Activated T-cell treated with anti-CD3 and anti-CD28 coated beads, Interleukin-2, amount 50 U/mL, for 4 hours (primary cell): ENCODE measurements at regions not wholly inside any gene's neighbourhood (a gene's known extent, or its start where the extent isn't known, plus 50 kb on each side); places are given as distances from the start of the nearest gene placed in this dataset.

Experiments
- ATAC-seq, 2 donors: fragments of 200-7000 bp; cut with Tn5 transposase; one replicate each; pipeline ENCODE4 v1.10.0; 2021
- DNase-seq: peaks from one replicate; pipeline ENCODE4 v3.0.0-alpha.2; 2020
- H3K27me3 Mint-ChIP-seq: one replicate; pipeline ENCODE4 v1.8.0; 2021; ENCODE audit warnings: low read depth, mixed read lengths
- H3K36me3 Mint-ChIP-seq: one replicate; pipeline ENCODE4 v1.8.0; 2022; ENCODE audit warnings: mixed read lengths; ENCODE audit not compliant: insufficient read depth
- H3K4me1 Mint-ChIP-seq: one replicate; pipeline ENCODE4 v1.8.0; 2021; ENCODE audit warnings: low read depth, mixed read lengths
- H3K4me3 Mint-ChIP-seq: one replicate; pipeline ENCODE4 v1.8.0; 2021; ENCODE audit warnings: mild to moderate bottlenecking, moderate library complexity, mixed read lengths
- H3K9me3 Mint-ChIP-seq: one replicate; pipeline ENCODE4 v1.8.0; 2021; ENCODE audit warnings: mixed read lengths

GRCh38 chr14:101233808-101234207 is 327.5 kb upstream of the DIO3 start:
- Mint-ChIP-seq H3K9me3 (no peaks in the 10 kb centered on the region), H3K4me1 (no peaks in the 10 kb centered on the region), H3K4me3 (no peak overlapping the region), H3K36me3 (no peaks in the 10 kb centered on the region), H3K27me3 (peaks cover 7% of the 10 kb centered on the region)
- ATAC-seq (no peak), DNase-seq (no peak)

GRCh38 chr14:101234244-101234937 is 326.9 kb upstream of the DIO3 start:
- peaks cover 7% of the 10 kb centered on the region for H3K27me3 Mint-ChIP-seq
- H3K4me1 Mint-ChIP-seq, result no peaks in the 10 kb centered on the region
- no peak for ATAC-seq

GRCh38 chr14:101234999-101235334 is 326.3 kb upstream of the DIO3 start:
- no peak overlapping the region for H3K4me3 Mint-ChIP-seq
- H3K27me3 Mint-ChIP-seq, result peaks cover 9% of the 10 kb centered on the region
- ATAC-seq (no peak), DNase-seq (no peak)
- no peaks in the 10 kb centered on the region for H3K9me3 Mint-ChIP-seq
- no peaks in the 10 kb centered on the region for H3K4me1 Mint-ChIP-seq
- H3K36me3 Mint-ChIP-seq, result no peaks in the 10 kb centered on the region

More at GRCh38 chr14:101234244-101234937, 326.9 kb upstream of the DIO3 start:
- H3K36me3 Mint-ChIP-seq, result no peaks in the 10 kb centered on the region
- H3K9me3 Mint-ChIP-seq, result no peaks in the 10 kb centered on the region
- DNase-seq, result no peak
- H3K4me3 Mint-ChIP-seq, result no peak overlapping the region

GRCh38 chr14:101235335-101236103 is 325.8 kb upstream of the DIO3 start:
- no peak overlapping the region for H3K4me3 Mint-ChIP-seq
- H3K9me3 Mint-ChIP-seq, result no peaks in the 10 kb centered on the region
- DNase-seq (no peak), ATAC-seq (peak in 1 of 2 donors; percentile 41)
- H3K36me3 Mint-ChIP-seq, result no peaks in the 10 kb centered on the region
- H3K4me1 Mint-ChIP-seq, result no peaks in the 10 kb centered on the region
- H3K27me3 Mint-ChIP-seq, result peaks cover 10% of the 10 kb centered on the region

- Mint-ChIP-seq H3K4me3 (no peak overlapping the region), H3K27me3 (peaks cover 17% of the 10 kb centered on the region), H3K9me3 (peaks cover 4% of the 10 kb centered on the region), H3K4me1 (no peaks in the 10 kb centered on the region), H3K36me3 (no peaks in the 10 kb centered on the region)
- DNase-seq (no peak), ATAC-seq (no peak)
These were observed 324.6 kb upstream of the DIO3 start for GRCh38 chr14:101236496-101237251.

DNA sequence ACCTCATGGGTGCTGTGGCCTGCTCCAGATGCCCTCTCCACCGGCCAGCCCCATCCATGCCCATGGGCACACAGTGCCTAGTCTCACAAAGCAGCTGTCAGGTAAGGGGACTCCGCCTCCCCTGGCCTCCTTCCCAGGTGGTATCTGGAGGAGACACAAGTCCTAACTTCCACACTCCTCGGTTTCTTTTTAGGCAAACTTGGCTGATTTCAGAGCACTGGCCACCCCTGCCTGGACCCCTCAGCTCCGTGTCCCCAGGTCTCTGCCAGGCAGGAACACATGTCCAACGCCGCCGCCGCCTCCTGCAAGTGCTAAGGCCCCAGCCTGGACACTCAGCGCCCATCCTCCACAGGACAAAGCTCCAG is 324.1 kb upstream of the DIO3 start:
- Mint-ChIP-seq H3K9me3 (peaks cover 4% of the 10 kb centered on the region), H3K4me3 (no peak overlapping the region)

DNA sequence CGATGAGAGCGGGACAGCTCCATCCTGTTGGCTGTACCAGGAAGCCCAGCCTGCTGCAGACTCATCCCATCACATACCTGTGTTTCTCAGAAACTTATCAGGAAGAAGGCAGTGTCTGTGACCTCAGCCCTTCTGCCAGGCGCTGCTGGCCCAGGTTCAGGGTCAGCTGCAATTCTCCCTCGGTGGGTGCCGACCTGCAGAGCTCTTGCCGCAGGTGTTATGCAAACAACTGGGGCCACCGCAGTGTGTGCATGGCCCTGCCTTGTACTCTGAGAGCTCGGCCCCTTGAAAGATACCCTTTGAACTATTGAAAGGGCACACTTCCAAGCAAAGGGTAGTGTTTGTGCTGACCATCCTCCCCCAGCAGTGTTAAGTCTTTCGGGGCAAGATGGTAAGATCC is 322.2 kb upstream of the DIO3 start:
- Mint-ChIP-seq H3K9me3 (peaks cover 4% of the 10 kb centered on the region), H3K27me3 (peaks cover 24% of the 10 kb centered on the region), H3K4me1 (no peaks in the 10 kb centered on the region), H3K4me3 (no peak overlapping the region), H3K36me3 (no peaks in the 10 kb centered on the region)
- ATAC-seq (no peak), DNase-seq (no peak)

More for the DNA sequence above, 324.1 kb upstream of the DIO3 start:
- H3K4me1 Mint-ChIP-seq, result no peaks in the 10 kb centered on the region
- DNase-seq (no peak), ATAC-seq (no peak)
- H3K27me3 Mint-ChIP-seq, result peaks cover 17% of the 10 kb centered on the region
- no peaks in the 10 kb centered on the region for H3K36me3 Mint-ChIP-seq

DNA sequence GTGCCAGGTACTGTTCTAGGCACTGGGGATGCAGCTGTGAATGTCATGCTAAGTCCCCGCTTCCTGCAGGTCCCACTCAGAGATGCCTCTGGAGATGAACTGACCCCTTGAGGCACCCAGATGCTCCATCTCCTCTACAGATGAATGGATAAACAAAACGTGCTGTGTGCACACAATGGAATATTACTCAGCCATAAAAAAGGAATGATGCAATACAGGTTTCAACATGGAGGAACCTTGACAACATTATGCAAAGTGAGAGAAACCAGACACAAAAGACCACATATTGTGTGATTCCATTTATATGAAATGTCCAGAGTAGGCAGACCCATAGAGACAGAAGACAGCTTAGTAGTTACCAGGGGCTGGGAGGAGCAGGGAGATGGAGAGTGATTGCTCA is 320.1 kb upstream of the DIO3 start:
- Mint-ChIP-seq H3K4me3 (no peak overlapping the region), H3K9me3 (peaks cover 4% of the 10 kb centered on the region), H3K36me3 (no peaks in the 10 kb centered on the region), H3K4me1 (no peaks in the 10 kb centered on the region), H3K27me3 (peaks cover 24% of the 10 kb centered on the region)
- no peak for DNase-seq
- ATAC-seq, result no peak

DNA sequence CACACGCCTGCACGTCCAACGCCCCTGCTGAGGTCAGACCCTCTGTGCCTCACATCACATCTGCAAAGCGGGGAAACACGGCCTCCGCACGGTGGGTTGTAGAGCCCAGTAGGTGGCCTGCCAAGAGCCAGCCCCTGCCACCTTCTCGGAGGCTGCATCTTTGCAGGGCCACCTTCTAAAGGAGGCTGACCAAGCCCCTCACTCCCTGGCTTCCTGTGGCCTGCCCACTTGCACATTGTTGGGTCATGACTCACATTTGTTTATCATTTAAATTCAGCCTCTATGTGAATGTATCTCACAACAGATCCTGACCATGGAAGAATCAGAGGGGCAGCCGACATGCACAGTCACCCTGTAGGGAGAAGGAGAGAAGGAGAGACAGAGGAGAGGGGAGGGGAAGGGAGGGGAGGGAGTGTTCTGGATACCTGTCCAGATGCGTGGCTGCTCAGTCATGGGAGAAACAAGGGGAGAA is 319.5 kb upstream of the DIO3 start:
- H3K4me1 Mint-ChIP-seq, result no peaks in the 10 kb centered on the region
- DNase-seq (no peak), ATAC-seq (no peak)
- peaks cover 21% of the 10 kb centered on the region for H3K27me3 Mint-ChIP-seq
- H3K9me3 Mint-ChIP-seq, result peaks cover 4% of the 10 kb centered on the region
- no peak overlapping the region for H3K4me3 Mint-ChIP-seq
- H3K36me3 Mint-ChIP-seq, result no peaks in the 10 kb centered on the region

GRCh38 chr14:101242442-101243385 is 318.6 kb upstream of the DIO3 start:
- ATAC-seq, result no peak
- Mint-ChIP-seq H3K9me3 (peaks cover 4% of the 10 kb centered on the region), H3K4me1 (no peaks in the 10 kb centered on the region), H3K36me3 (no peaks in the 10 kb centered on the region), H3K27me3 (peaks cover 19% of the 10 kb centered on the region), H3K4me3 (no peak overlapping the region)
- DNase-seq, result no peak

GRCh38 chr14:101243587-101244338 is 317.5 kb upstream of the DIO3 start:
- H3K9me3 Mint-ChIP-seq, result peaks cover 4% of the 10 kb centered on the region
- no peaks in the 10 kb centered on the region for H3K4me1 Mint-ChIP-seq
- DNase-seq (no peak), ATAC-seq (no peak)
- no peak overlapping the region for H3K4me3 Mint-ChIP-seq
- peaks cover 18% of the 10 kb centered on the region for H3K27me3 Mint-ChIP-seq
- H3K36me3 Mint-ChIP-seq, result no peaks in the 10 kb centered on the region

DNA sequence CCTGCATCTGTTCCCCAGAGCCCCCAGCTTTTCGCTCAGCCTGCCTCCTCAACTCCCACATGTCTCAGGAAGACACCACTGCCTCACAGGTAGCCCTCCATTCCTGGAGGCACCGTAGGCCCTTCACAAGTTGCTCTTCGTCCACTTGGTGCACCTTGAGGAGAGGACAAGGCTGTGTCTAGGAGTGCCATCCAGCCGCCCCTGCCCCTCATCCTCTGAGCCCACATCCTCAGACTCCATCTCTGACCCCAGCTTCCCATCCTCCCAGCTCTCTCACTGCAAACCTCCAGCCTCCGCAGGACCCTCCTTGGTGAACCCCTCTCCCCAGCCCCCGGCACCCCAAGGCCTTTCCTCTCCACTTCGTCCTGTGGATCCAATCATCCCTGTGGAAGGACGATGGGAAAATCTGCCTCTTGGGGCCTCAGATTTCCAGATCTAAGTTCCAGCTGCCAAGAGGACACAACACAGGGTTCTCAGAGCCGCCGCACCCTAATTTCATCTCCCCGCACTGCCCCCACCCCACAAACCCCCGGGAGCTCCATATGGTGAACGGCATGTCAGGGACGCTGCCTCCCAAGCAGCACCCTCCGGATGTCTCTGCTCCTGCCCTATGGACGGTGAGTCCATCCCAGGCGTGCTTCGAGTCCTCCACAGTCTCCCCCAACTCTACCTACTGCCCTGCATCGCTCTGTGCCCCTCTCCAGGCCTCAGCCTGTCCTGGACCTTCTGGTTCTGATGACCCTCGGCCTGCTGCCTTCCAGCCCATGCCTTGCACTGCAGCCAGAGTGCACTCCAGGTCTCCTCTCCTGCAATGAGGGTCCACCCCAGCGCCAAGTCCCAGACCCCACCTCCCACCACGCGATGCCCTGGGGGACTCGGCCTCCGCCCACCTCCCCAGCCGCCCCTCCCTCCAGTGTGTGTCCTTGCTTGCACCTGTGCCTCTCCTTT is 314.1 kb upstream of the DIO3 start:
- Mint-ChIP-seq H3K9me3 (no peaks in the 10 kb centered on the region), H3K4me3 (no peak overlapping the region), H3K27me3 (peaks cover 17% of the 10 kb centered on the region), H3K4me1 (no peaks in the 10 kb centered on the region), H3K36me3 (no peaks in the 10 kb centered on the region)
- ATAC-seq (no peak), DNase-seq (no peak)
